Chondrocyte (in vitro differentiated cells): ENCODE measurements at regions not wholly inside any gene's neighbourhood (a gene's known extent, or its start where the extent isn't known, plus 50 kb on each side); places are given as distances from the start of the nearest gene placed in this dataset.

Source experiments
- DNase-seq: peaks from one replicate; pipeline ENCODE4 v3.0.0; 2021; ENCODE audit warnings: mixed read lengths, low spot score
- H3K27ac Mint-ChIP-seq: one replicate; pipeline ENCODE4 v1.8.0; 2021; ENCODE audit warnings: mild to moderate bottlenecking, moderate library complexity, mixed read lengths; ENCODE audit not compliant: unreplicated experiment
- H3K27me3 Mint-ChIP-seq: 2 replicates; pipeline ENCODE4 v1.8.0; 2021; ENCODE audit warnings: low read depth, mixed read lengths
- H3K36me3 Mint-ChIP-seq: 2 replicates; pipeline ENCODE4 v1.8.0; 2021; ENCODE audit warnings: low read depth, mixed read lengths
- H3K4me1 Mint-ChIP-seq: 2 replicates; pipeline ENCODE4 v1.8.0; 2021; ENCODE audit warnings: low read depth, mild to moderate bottlenecking, mixed read lengths
- H3K4me3 Mint-ChIP-seq: one replicate; pipeline ENCODE4 v1.8.0; 2021; ENCODE audit warnings: mild to moderate bottlenecking, moderate library complexity, mixed read lengths; ENCODE audit not compliant: unreplicated experiment
- H3K9me3 Mint-ChIP-seq: 2 replicates; pipeline ENCODE4 v1.8.0; 2021; ENCODE audit warnings: low read depth, mixed read lengths
- TF ChIP-seq, protein P1 (sequence below): fragments of 200-600 bp; sonication (generic); IDR thresholded peaks from 2 replicates; pipeline ENCODE4 v1.5.0; 2021; ENCODE audit warnings: antibody characterized with exemption, mild to moderate bottlenecking, moderate library complexity

DNA sequence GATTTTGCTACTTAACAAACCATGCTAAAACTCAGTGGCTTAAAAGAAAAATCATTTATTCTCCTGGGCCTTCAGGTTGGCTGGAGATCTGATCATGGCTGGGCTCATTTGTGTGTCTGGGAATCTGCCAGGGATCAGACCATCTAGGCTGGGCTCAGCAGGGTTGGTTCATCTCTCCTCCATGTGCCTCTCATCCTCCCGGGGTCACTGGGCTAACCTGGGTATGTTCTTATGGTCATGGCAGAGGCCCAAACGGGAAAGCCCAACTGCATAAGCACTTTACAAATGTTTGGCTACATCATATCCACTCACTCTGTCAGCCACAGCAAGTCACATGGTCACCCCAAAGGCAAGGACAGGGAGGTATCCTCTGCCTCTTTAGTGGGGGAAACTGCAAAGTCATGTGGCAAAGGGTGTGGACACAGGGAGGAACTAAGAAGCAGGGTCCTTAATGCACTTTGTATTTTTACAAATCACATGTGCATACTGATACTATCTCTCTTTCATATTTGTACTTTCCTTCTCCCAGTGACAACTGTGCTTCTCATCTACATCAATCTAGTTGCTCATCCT is 231.4 kb downstream of the BUB3 start:
- Mint-ChIP-seq H3K36me3 (no peaks in the 10 kb centered on the region), H3K4me1 (no peaks in the 10 kb centered on the region), H3K27me3 (peaks cover 6% of the 10 kb centered on the region), H3K4me3 (no peak overlapping the region), H3K9me3 (peaks cover 19% of the 10 kb centered on the region), H3K27ac (no peak overlapping the region)
- DNase-seq, result no peak
- TF ChIP-seq, protein P1, sequence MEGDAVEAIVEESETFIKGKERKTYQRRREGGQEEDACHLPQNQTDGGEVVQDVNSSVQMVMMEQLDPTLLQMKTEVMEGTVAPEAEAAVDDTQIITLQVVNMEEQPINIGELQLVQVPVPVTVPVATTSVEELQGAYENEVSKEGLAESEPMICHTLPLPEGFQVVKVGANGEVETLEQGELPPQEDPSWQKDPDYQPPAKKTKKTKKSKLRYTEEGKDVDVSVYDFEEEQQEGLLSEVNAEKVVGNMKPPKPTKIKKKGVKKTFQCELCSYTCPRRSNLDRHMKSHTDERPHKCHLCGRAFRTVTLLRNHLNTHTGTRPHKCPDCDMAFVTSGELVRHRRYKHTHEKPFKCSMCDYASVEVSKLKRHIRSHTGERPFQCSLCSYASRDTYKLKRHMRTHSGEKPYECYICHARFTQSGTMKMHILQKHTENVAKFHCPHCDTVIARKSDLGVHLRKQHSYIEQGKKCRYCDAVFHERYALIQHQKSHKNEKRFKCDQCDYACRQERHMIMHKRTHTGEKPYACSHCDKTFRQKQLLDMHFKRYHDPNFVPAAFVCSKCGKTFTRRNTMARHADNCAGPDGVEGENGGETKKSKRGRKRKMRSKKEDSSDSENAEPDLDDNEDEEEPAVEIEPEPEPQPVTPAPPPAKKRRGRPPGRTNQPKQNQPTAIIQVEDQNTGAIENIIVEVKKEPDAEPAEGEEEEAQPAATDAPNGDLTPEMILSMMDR, result no peak

DNA sequence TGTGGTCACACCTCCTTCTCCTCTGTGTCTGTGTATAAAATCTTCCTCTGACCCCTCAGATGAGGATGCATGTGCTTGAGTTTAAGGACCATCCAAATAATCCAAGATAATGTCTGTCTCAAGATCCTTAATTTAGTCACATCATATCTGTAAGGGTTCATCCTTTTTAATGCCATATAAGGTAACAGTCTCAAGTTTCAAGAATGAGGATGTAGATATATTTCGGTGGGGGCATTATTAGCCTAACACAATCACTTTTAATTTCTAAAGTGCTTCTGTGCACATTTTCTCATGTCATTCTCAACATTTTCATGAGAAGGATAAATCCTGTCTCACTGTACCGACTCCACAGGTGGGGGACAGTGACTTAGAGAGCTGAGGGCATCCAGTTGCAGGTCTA is 235.3 kb downstream of the BUB3 start:
- Mint-ChIP-seq H3K4me1 (no peaks in the 10 kb centered on the region), H3K4me3 (no peak overlapping the region), H3K27ac (no peak overlapping the region), H3K9me3 (peaks cover 19% of the 10 kb centered on the region), H3K36me3 (no peaks in the 10 kb centered on the region), H3K27me3 (peaks cover 1% of the 10 kb centered on the region)
- no peak for DNase-seq
- TF ChIP-seq, protein P1, result no peak

DNA sequence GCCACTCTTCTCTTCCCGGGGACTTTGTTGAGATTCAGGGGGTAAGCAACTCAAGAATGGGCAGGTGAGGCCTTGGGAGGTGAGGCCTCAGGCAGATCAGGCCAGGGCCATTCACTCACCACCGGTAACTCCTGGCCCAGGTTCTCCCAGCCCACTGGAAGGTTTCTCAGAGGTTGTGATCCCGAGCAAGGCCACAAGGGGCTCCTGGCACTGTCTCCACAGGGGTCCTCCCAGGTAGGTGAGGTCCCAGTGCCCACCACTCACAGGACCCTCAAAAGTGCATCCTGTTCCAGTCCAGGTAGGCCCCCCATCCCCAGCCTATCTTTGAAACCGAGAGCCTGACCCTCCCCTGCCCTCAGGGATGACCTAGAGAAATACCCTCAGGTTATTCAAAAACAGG is 236.1 kb downstream of the BUB3 start:
- peaks cover 23% of the 10 kb centered on the region for H3K9me3 Mint-ChIP-seq
- TF ChIP-seq, protein P1, result no peak
- H3K27ac Mint-ChIP-seq, result no peak overlapping the region
- no peaks in the 10 kb centered on the region for H3K36me3 Mint-ChIP-seq
- no peak for DNase-seq
- peaks cover 1% of the 10 kb centered on the region for H3K27me3 Mint-ChIP-seq
- H3K4me1 Mint-ChIP-seq, result no peaks in the 10 kb centered on the region
- H3K4me3 Mint-ChIP-seq, result no peak overlapping the region

DNA sequence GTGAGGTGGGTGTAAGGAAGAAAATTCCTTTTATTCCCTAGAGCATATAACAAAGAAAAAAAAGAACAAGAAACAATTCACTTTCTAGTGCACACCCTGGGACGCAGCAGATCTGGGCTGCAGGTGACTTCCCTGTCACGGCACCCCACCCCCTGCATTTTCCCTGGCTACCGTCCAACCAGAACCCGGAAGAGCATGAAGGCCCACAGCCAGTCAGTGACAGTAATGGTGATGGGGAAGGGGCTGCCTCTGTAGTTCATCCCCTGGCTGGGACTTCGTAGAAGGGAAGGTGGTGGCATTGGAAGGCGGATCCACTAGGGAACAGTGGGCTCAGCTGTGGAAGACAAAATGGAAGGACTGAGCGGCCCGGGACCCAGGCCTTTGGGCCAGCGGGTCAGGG is 236.7 kb downstream of the BUB3 start:
- no peak for DNase-seq
- peaks cover 1% of the 10 kb centered on the region for H3K27me3 Mint-ChIP-seq
- peaks cover 20% of the 10 kb centered on the region for H3K9me3 Mint-ChIP-seq
- no peak overlapping the region for H3K4me3 Mint-ChIP-seq
- no peaks in the 10 kb centered on the region for H3K4me1 Mint-ChIP-seq
- H3K27ac Mint-ChIP-seq, result no peak overlapping the region
- H3K36me3 Mint-ChIP-seq, result no peaks in the 10 kb centered on the region
- TF ChIP-seq, protein P1, result no peak

DNA sequence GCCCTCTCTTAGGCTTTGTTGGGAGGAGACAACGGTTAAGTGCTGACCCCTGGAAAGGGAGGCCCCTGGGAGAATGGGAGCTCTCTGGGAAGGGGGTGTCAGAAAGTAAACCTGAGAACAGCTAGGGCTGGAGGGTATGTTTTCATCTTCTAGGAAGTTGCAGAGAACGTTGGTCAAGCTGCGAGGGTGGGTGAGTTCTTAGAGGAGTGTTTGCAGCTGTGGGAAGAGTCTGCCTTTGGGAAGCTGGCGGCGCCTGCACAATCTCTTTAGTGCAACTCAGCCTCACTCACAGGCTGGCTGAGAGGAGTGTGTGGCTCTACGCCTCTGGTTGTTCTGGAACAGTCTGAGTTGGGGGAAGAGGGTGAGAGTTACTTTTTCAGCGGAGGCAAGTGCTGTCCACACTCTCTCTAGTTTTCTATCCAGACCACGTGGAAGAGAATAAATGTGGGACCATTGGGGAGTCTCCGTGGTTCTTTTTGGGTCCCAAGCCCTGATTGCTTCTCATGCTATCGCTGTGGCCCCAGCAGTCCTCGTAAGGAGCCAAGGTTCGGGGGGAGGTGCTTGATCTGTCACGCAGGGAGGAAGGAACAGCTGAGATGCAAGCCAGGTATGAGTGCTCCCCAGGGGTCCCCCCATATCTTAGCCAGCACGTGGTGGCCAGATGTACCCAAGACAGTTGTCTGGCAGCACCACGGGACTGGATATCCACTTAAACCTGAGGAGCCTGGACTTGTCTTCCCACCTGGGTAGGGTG is 237.2 kb downstream of the BUB3 start:
- Mint-ChIP-seq H3K4me1 (no peaks in the 10 kb centered on the region), H3K4me3 (no peak overlapping the region), H3K9me3 (peaks cover 16% of the 10 kb centered on the region), H3K27ac (no peak overlapping the region), H3K27me3 (peaks cover 1% of the 10 kb centered on the region), H3K36me3 (no peaks in the 10 kb centered on the region)
- TF ChIP-seq, protein P1, result no peak
- DNase-seq, result no peak
